HG03175 (cell line): ENCODE measurements at regions not wholly inside any gene's neighbourhood (a gene's known extent, or its start where the extent isn't known, plus 50 kb on each side); places are given as distances from the start of the nearest gene placed in this dataset.

ENCODE experiments used
- ATAC-seq: cut with Tn5 transposase; IDR thresholded peaks from one replicate; pipeline ENCODE4 v1.9.1; 2021; ENCODE audit warnings: mild to moderate bottlenecking, moderate library complexity; ENCODE audit not compliant: unreplicated experiment

- no peak for ATAC-seq
Observed at GRCh38 chr9:134271338-134272301, 54.6 kb upstream of the RXRA start.

DNA sequence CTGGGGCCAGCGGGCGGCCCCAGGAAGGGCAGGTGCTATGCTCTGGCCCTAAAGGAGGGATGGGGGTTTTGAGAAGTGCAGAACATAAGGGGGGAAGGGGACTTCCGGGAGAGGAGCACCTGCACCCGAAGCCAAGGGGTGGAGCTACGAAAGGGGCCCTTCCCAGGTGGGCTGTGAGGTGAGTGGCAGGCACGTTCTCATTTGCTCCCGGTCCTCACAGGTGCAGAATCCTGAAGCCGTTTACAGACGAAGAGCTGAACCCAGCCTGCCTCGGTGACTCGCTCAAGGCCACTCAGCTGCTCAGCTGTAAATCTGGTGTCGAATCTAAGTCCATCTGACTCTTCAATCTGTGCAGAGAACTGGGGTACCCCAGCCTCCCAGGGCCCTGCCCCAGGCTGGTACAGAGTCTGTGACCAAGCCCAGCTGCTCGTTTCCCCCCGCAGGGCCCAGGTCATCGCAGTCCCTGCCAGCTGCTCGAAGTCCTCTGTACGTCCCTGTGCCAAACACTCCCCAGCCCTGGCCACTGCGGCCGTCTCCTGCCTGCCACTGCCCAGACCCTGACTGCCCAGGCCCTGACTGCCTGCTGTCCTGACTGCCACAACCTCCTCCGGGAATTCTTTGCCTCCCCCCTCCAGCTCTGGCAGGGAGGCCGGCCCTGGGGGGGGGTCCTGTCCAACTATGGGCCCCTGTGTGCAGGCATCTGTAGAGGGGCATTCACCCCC is 53.8 kb upstream of the RXRA start:
- no peak for ATAC-seq

DNA sequence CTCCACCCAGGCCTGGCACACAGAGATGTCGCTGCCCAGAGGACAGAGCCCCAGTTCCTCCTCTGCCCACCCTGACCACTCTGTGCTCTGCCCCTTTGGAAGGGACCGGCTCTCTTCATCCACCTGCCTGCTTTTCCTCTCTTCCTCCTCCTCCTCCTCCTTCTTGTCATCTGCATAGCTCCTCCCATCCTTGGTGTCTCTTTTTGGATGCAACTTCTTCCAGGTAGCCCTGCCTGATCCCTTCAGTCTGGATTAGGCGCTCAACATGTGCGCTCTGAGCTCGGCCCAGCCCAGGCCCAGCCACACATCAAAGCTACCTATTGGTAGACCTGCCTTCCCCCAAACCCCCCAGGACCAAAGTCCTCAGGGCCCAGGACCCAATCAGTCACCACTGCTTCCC is 52.6 kb upstream of the RXRA start:
- no peak for ATAC-seq

- no peak for ATAC-seq
Observed at GRCh38 chr9:134275375-134275774, 50.9 kb upstream of the RXRA start.

GRCh38 chr9:134276453-134277245 is 49.6 kb upstream of the RXRA start:
- ATAC-seq, result no peak
